ENCODE measurements at regions not wholly inside any gene's neighbourhood (a gene's known extent, or its start where the extent isn't known, plus 50 kb on each side); places are given as distances from the start of the nearest gene placed in this dataset.

DNA sequence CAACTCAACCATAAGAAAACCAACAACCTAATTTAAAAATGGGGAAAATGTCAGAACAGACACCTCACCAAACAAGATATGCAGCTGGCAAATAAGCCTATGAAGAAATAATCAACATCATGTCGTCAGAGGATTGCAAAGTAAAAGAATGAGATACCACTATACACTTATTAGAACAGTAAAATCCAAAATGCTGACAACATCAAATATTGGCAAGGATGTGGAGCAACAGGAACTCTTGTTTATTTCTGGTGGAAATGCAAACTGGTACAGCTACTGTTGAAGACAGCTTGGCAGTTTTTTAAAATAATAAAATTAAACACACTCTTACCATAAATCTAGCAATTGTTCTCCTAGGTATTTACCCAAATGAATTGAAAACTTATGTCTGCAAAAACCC is 140.7 kb upstream of the B3GAT1 start:
- peaks cover 10% of the 10 kb centered on the region for H3K27me3 Mint-ChIP-seq
- peaks cover 6% of the 10 kb centered on the region for H3K9me3 Mint-ChIP-seq
- no peak overlapping the region for H3K4me3 Mint-ChIP-seq
- POLR2A ChIA-PET = no interaction called here
- H3K4me1 Mint-ChIP-seq (ENCODE audit: low read depth) = no peaks in the 10 kb centered on the region
- DNase-seq = no peak
- no peaks in the 10 kb centered on the region for H3K36me3 Mint-ChIP-seq
- H3K27ac Mint-ChIP-seq = no peak overlapping the region
- CTCF ChIA-PET = no interaction called here
- intact Hi-C loops (cut with micrococcal nuclease) = no loop called here

DNA sequence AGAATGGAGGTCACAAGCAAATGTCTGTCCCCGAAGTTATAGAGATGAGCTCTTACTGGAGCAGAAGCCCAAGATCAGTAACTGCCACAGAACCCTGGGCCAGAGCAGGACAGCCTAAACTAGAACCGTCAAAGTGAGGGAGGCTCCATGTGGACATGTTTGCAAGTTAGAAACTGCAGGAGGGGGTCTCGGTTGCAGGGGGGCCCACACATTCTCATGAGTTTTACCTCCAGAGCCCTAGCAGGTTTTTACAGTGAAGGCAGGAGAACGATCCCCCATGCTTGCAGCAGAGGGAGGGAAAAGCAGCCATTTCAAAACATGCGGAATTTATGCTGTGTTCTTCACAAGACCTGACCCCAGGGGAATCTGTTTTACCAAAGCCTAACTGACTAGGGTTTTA is 133.5 kb upstream of the B3GAT1 start:
- Mint-ChIP-seq H3K27ac (no peak overlapping the region), H3K4me1 (ENCODE audit: low read depth) (no peaks in the 10 kb centered on the region), H3K9me3 (peaks cover 5% of the 10 kb centered on the region), H3K27me3 (peaks cover 9% of the 10 kb centered on the region), H3K36me3 (no peaks in the 10 kb centered on the region), H3K4me3 (no peak overlapping the region)
- DNase-seq = no peak
- CTCF ChIA-PET = interaction anchor here (0.6 kb wide), 2 partner anchors 42 to 308 kb away, joined by 3 read pairs; no protein-coding TSS in a partner anchor
- intact Hi-C loops (cut with micrococcal nuclease) = no loop called here
- POLR2A ChIA-PET = interaction anchor here (0.6 kb wide), 1 partner anchor 366 kb away, joined by 3 read pairs; no protein-coding TSS in a partner anchor

DNA sequence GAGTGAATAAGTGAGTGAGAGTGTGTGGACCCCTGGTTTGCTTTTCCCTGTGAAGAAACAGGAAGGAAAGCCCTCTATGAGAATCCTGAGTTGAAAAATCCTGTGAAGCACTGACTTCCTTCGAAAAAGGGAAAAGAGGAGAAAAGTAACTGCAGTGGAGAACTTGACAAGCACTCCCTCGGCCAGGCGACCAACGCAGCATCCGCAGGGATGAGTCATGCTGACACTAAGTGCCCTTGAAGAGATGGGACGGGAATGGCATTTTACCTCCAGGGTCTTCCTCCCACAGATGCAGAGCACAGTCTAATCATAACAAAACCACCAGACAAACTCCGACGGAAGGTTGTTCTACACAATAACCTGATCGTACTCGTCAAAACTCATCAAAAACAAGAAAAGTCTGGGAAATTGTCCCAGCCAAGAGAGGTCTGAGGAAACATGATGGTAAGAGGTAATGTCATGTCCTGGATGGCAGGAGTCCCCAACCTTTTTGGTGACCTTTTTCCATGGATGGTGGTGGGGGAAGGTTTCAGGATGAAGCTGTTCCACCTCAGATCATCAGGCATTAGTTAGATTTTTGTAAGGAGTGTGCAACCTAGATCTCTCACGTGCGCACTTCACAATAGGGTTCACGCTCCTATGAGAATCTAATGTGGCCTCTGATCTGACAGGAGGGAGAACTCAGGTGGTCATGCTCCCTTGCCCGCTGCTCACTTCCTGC is 132.2 kb upstream of the B3GAT1 start:
- CTCF ChIA-PET = no interaction called here
- intact Hi-C loops (cut with micrococcal nuclease) = no loop called here

DNA sequence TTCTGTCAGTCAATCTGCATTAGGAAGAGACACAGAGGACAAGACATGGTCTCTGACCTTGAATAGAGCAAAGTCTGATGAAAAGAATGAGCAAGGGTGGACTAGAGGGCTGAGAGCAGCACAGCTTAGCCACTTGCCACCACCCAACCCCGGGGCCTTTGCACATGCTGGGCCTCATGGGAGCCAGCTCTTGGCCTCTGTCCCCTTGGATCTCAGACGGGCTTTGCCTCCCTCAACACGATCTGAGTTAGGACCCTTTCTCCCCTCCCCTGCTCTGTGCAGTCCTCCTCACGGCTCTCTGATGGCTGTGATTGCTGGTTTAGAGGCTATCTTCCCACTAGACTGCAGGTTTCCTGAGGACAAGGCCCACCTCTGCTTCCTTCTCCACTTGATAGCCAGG is 131.6 kb upstream of the B3GAT1 start:
- Mint-ChIP-seq H3K4me3 (no peak overlapping the region), H3K36me3 (no peaks in the 10 kb centered on the region), H3K9me3 (no peaks in the 10 kb centered on the region), H3K27me3 (peaks cover 3% of the 10 kb centered on the region), H3K27ac (no peak overlapping the region), H3K4me1 (ENCODE audit: low read depth) (no peaks in the 10 kb centered on the region)
- no peak for DNase-seq
- ChIA-PET POLR2A (no interaction called here), CTCF (no interaction called here)
- intact Hi-C loops (cut with micrococcal nuclease) = no loop called here

More for the DNA sequence above, 132.2 kb upstream of the B3GAT1 start:
- no peak for DNase-seq
- H3K27ac Mint-ChIP-seq = no peak overlapping the region
- H3K9me3 Mint-ChIP-seq = no peaks in the 10 kb centered on the region
- H3K4me3 Mint-ChIP-seq = no peak overlapping the region
- peaks cover 3% of the 10 kb centered on the region for H3K27me3 Mint-ChIP-seq
- no peaks in the 10 kb centered on the region for H3K36me3 Mint-ChIP-seq
- POLR2A ChIA-PET = no interaction called here
- H3K4me1 Mint-ChIP-seq (ENCODE audit: low read depth) = no peaks in the 10 kb centered on the region

DNA sequence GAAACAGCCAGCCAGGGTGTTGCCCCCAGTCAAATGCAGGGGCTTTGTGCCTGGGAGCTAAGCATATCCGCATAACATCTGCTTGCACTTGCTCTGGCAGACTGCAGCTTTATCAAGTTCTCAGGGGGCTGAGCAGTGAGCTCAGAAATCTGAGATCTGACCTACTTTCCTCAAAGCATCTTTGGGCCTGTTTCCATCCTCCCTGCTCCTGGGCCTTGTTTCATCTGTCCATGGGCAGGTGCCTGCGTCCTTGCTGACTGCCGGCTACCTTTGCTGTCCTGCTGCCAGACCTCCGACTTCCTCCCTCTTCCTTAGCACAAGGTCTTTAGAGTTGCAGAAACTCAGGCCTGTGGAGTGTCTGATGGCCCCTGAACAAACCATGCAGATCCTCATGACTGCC is 131.2 kb upstream of the B3GAT1 start:
- POLR2A ChIA-PET = no interaction called here
- CTCF ChIA-PET = no interaction called here
- intact Hi-C loops (cut with micrococcal nuclease) = no loop called here
- Mint-ChIP-seq H3K4me1 (ENCODE audit: low read depth) (no peaks in the 10 kb centered on the region), H3K27ac (no peak overlapping the region), H3K36me3 (no peaks in the 10 kb centered on the region), H3K9me3 (no peaks in the 10 kb centered on the region), H3K4me3 (no peak overlapping the region), H3K27me3 (peaks cover 7% of the 10 kb centered on the region)
- DNase-seq = no peak

DNA sequence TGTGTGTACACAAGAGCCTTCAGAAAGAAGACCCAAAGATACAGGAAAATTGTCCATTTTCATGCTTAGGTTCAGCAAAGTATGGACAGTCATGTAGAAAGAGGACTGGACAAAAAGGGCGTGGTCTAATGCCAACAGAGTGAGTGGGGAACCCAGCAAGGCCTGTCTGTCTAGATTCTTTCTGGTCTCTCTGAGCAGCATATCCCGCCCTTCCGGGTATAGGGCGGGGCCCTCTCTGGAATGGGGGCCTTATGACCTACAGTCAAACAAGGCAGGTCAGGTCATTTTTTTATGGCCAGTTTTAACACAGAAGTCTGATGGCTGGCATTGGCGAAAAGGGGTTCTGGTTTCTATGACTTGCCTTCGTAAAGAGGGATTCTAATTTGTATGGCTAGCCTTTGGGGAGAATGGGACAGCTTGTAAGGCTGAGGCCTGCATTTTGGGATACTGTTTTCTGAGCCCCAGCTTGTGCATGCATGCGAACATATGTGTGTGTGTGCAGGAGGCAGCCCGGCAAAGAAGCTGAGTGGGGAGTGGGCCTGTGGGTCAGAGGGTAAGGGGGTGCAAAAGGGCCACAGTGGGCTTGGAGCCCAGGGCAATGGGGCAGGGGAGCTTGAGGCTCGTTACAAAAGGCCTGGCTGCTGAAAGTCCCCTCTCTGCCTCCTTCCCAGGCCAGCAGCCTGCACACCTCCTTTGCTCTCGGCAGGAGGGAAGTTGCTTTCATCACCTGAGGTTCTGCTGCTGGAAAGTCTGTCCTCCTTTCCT is 130.5 kb upstream of the B3GAT1 start:
- H3K36me3 Mint-ChIP-seq = no peaks in the 10 kb centered on the region
- no peak for DNase-seq
- POLR2A ChIA-PET = no interaction called here
- intact Hi-C loops (cut with micrococcal nuclease) = no loop called here
- CTCF ChIA-PET = no interaction called here
- H3K9me3 Mint-ChIP-seq = no peaks in the 10 kb centered on the region
- H3K4me3 Mint-ChIP-seq = no peak overlapping the region
- no peak overlapping the region for H3K27ac Mint-ChIP-seq
- H3K27me3 Mint-ChIP-seq = peaks cover 11% of the 10 kb centered on the region
- no peaks in the 10 kb centered on the region for H3K4me1 Mint-ChIP-seq (ENCODE audit: low read depth)

DNA sequence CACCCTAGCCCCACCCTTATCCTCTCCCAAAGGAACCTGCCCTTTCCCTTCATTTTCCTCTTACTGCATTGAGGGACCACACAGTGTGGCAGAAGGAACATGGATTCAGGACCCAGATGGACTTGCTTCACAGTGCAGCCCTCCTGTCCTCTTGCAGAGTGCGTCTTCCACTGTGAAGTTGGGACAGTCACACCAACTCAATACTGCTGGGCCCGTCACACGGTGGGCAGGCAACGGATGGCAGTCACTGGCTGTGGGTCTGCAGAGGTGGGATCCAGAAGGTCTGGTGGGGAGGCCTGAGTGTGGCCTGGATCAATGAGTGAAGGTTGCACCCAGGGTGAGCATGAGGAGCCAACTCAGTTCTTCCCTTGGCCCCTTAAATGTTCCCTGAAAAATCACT is 129.9 kb upstream of the B3GAT1 start:
- Mint-ChIP-seq H3K36me3 (no peaks in the 10 kb centered on the region), H3K4me3 (no peak overlapping the region), H3K27me3 (peaks cover 15% of the 10 kb centered on the region), H3K4me1 (ENCODE audit: low read depth) (no peaks in the 10 kb centered on the region), H3K9me3 (no peaks in the 10 kb centered on the region), H3K27ac (no peak overlapping the region)
- intact Hi-C loops (cut with micrococcal nuclease) = no loop called here
- POLR2A ChIA-PET = no interaction called here
- no peak for DNase-seq
- CTCF ChIA-PET = no interaction called here

DNA sequence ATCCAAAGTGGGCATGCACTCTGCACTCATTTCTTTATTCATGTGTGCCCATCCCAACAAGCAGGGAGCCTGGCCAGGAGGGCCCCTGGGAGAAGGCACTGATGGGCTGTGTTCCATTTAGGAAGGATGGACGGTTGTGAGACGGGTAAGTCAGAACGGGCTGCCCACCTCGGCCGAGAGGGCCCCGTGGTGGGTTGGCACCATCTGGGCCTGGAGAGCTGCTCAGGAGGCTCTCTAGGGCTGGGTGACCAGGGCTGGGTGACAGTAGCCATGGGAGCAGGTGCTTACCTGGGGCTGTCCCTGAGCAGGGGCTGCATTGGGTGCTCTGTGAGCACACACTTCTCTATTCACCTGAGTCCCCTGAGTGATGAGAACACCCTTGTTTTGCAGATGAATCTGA is 129.3 kb upstream of the B3GAT1 start:
- ChIA-PET CTCF (no interaction called here), POLR2A (no interaction called here)
- no peaks in the 10 kb centered on the region for H3K9me3 Mint-ChIP-seq
- H3K27ac Mint-ChIP-seq = no peak overlapping the region
- H3K36me3 Mint-ChIP-seq = no peaks in the 10 kb centered on the region
- H3K4me3 Mint-ChIP-seq = no peak overlapping the region
- H3K4me1 Mint-ChIP-seq (ENCODE audit: low read depth) = no peaks in the 10 kb centered on the region
- intact Hi-C loops (cut with micrococcal nuclease) = no loop called here
- peaks cover 15% of the 10 kb centered on the region for H3K27me3 Mint-ChIP-seq
- no peak for DNase-seq

DNA sequence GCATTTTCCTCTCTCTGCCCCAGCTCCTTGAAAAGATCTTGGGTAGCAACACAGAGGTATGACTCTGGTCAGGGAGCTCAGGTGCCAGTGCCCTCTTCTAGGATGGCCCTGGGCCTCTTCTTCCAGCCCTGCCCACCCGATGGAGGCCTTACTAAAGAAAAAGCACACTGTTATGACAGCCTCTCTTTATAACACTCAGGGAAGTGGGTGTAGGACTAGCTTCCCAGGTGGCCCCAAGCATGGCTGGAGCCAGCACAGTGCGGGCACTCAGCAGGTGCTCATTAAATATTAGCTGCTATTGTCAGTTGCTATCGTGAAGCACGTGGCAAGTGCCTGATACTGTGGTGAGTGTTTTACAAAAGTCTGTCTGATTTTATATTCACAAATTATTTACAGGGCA is 127.2 kb upstream of the B3GAT1 start:
- POLR2A ChIA-PET = no interaction called here
- CTCF ChIA-PET = no interaction called here
- no peak overlapping the region for H3K4me3 Mint-ChIP-seq
- H3K27ac Mint-ChIP-seq = no peak overlapping the region
- peaks cover 11% of the 10 kb centered on the region for H3K27me3 Mint-ChIP-seq
- no peaks in the 10 kb centered on the region for H3K9me3 Mint-ChIP-seq
- intact Hi-C loops (cut with micrococcal nuclease) = no loop called here
- H3K4me1 Mint-ChIP-seq (ENCODE audit: low read depth) = no peaks in the 10 kb centered on the region
- H3K36me3 Mint-ChIP-seq = no peaks in the 10 kb centered on the region
- no peak for DNase-seq

DNA sequence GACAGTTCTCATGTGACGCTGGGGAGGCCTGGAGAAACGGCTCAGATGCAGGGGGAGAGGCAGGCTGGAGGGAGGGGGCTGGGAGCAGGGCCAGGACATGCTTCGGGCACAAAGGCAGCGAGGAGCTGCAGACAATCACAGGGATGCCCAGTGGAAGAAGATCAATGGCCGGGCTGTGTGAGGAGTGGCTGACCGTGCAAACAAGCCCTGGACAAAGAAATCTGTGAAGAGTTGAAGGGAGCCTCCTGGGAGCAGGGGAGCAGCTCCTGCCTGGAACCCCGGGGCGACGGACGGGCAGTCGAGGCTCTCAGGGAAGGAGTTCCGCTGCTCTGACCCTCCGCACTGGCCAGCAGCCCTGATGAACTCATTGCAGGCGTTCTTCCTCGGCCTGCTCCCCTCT is 126.7 kb upstream of the B3GAT1 start:
- no peaks in the 10 kb centered on the region for H3K36me3 Mint-ChIP-seq
- POLR2A ChIA-PET = no interaction called here
- no peak overlapping the region for H3K4me3 Mint-ChIP-seq
- intact Hi-C loops (cut with micrococcal nuclease) = no loop called here
- no peaks in the 10 kb centered on the region for H3K4me1 Mint-ChIP-seq (ENCODE audit: low read depth)
- H3K9me3 Mint-ChIP-seq = no peaks in the 10 kb centered on the region
- H3K27me3 Mint-ChIP-seq = peaks cover 11% of the 10 kb centered on the region
- DNase-seq = no peak
- no peak overlapping the region for H3K27ac Mint-ChIP-seq
- CTCF ChIA-PET = no interaction called here

DNA sequence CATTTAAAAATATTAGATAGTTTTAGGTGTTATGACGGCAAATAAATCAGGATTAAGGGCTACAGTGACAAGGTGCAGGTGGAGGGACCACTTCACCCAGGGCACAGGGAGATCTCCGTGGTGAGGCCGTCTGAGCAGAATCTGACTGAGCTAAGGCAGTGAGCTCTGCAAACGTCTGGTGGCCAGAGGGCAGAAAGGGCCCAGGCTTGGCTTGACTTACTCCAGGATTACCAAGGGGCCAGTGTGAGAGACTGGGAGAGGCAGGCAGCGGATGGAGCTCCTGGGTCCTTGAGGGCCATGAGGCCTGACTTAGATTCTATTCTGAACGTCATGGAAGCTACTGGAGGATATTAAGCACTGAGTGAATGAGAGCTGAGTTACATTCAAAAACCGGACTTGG is 125.9 kb upstream of the B3GAT1 start:
- intact Hi-C loops (cut with micrococcal nuclease) = no loop called here
- H3K9me3 Mint-ChIP-seq = no peaks in the 10 kb centered on the region
- no peaks in the 10 kb centered on the region for H3K36me3 Mint-ChIP-seq
- H3K27ac Mint-ChIP-seq = no peak overlapping the region
- DNase-seq = no peak
- H3K4me1 Mint-ChIP-seq (ENCODE audit: low read depth) = no peaks in the 10 kb centered on the region
- H3K27me3 Mint-ChIP-seq = peaks cover 11% of the 10 kb centered on the region
- ChIA-PET POLR2A (no interaction called here), CTCF (no interaction called here)
- H3K4me3 Mint-ChIP-seq = no peak overlapping the region

DNA sequence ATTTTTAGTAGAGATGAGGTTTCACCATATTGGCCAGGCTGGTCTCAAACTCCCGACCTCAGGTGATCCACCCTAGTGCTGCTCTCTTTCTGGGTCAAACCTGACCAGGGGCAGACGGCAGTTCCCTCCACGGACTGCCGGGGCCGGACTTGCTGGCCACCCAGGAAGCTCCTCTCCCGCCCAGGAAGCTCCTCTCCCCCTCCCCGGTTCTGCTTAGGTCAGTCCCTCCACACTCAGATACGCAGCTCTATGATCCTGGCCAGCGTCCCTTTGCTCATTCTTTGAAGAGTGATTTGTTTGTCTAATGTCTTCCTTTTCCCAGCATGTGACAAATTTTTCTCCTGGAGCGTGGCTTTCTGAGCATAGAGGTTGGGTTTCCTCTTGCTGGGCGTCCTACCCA is 125.3 kb upstream of the B3GAT1 start:
- no peaks in the 10 kb centered on the region for H3K36me3 Mint-ChIP-seq
- no peak for DNase-seq
- intact Hi-C loops (cut with micrococcal nuclease) = no loop called here
- POLR2A ChIA-PET = no interaction called here
- peaks cover 11% of the 10 kb centered on the region for H3K27me3 Mint-ChIP-seq
- no peak overlapping the region for H3K4me3 Mint-ChIP-seq
- no peaks in the 10 kb centered on the region for H3K9me3 Mint-ChIP-seq
- no peaks in the 10 kb centered on the region for H3K4me1 Mint-ChIP-seq (ENCODE audit: low read depth)
- H3K27ac Mint-ChIP-seq = no peak overlapping the region
- CTCF ChIA-PET = no interaction called here

DNA sequence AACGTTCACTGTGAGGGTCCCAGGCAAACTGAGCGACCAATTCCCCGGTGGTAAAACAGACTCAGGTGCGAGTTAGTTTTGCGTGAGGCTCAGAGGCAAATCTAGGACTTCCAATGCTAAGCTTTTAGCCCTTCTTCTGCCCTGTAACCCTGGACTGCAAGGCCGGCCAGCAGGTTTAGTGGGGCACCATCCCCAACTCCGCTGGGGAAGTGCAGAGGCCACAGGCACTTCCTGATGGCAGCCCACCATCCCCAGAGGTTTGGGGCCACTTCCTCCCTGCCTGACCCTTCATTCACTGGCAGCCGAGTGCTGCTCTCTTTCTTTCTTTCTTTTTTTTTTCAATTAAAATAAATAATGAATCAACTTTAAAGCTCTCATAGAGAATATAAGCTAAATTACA is 124.6 kb upstream of the B3GAT1 start:
- Mint-ChIP-seq H3K27ac (no peak overlapping the region), H3K27me3 (peaks cover 11% of the 10 kb centered on the region), H3K9me3 (no peaks in the 10 kb centered on the region), H3K36me3 (no peaks in the 10 kb centered on the region), H3K4me3 (no peak overlapping the region), H3K4me1 (ENCODE audit: low read depth) (no peaks in the 10 kb centered on the region)
- CTCF ChIA-PET = no interaction called here
- DNase-seq = no peak
- intact Hi-C loops (cut with micrococcal nuclease) = no loop called here
- POLR2A ChIA-PET = no interaction called here

All from activated CD4-positive, alpha-beta memory T cell treated with anti-CD3 and anti-CD28 coated beads for 36 hours (primary cell).